ENCODE measurements at regions not wholly inside any gene's neighbourhood (a gene's known extent, or its start where the extent isn't known, plus 50 kb on each side); places are given as distances from the start of the nearest gene placed in this dataset.

DNA sequence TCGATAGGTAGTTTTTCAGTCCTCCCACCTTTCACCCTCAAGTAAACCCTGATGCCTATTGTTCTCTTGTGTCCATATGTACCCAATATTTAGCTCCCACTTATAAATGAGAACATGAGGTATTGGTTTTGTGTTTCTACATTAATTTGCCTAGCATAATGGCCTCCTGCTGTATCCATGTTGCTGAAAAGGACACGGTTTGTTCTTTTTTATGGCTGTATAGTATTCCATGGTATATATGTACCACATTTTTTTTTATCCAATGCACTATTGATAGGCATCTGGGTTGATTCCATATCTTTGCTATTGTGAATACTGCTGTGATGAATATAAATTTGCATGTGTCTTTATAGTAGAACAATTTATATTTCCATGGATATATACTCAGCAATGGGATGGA is 199.2 kb downstream of the RAB28 start:
- TF ChIP-seq, protein P1, sequence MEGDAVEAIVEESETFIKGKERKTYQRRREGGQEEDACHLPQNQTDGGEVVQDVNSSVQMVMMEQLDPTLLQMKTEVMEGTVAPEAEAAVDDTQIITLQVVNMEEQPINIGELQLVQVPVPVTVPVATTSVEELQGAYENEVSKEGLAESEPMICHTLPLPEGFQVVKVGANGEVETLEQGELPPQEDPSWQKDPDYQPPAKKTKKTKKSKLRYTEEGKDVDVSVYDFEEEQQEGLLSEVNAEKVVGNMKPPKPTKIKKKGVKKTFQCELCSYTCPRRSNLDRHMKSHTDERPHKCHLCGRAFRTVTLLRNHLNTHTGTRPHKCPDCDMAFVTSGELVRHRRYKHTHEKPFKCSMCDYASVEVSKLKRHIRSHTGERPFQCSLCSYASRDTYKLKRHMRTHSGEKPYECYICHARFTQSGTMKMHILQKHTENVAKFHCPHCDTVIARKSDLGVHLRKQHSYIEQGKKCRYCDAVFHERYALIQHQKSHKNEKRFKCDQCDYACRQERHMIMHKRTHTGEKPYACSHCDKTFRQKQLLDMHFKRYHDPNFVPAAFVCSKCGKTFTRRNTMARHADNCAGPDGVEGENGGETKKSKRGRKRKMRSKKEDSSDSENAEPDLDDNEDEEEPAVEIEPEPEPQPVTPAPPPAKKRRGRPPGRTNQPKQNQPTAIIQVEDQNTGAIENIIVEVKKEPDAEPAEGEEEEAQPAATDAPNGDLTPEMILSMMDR (IDR thresholded peaks at IDR 0.05; ENCODE audit: borderline replicate concordance, control extremely low read depth, extremely low read depth, insufficient read depth, missing control alignments): no peak
- no peak for DNase-seq (ENCODE audit: low spot score)
- in situ Hi-C loops (cut with MboI; ENCODE audit: low sequenced_read_pairs, unreplicated experiment): no loop called here

- in situ Hi-C loops (cut with MboI; ENCODE audit: low sequenced_read_pairs, unreplicated experiment): no loop called here
- no peak for DNase-seq (ENCODE audit: low spot score)
- TF ChIP-seq, protein P1 (IDR thresholded peaks at IDR 0.05; ENCODE audit: borderline replicate concordance, control extremely low read depth, extremely low read depth, insufficient read depth, missing control alignments): no peak
These were observed 207.8 kb downstream of the RAB28 start for GRCh38 chr4:13276357-13276756.

DNA sequence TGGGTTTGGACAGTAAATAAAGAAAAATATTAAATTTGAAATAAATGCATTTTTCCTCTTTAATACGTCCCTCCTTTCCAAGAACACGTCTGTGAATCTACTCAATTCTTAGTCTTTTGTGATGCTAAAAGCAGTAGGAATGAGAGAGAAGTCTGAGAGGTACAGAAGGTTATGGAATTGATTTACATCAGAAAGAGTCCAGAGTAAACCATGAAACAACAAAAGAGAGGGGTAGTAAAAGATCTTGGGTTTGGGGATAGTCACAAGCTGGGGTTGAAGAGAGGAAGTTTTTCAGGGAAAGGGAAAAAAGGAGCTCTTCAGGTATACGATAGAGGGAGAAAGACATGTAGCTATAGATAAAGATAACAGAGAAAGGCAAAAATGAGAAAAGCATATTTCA is 215.4 kb downstream of the RAB28 start:
- TF ChIP-seq, protein P1 (IDR thresholded peaks at IDR 0.05; ENCODE audit: borderline replicate concordance, control extremely low read depth, extremely low read depth, insufficient read depth, missing control alignments): no peak
- in situ Hi-C loops (cut with MboI; ENCODE audit: low sequenced_read_pairs, unreplicated experiment): no loop called here
- no peak for DNase-seq (ENCODE audit: low spot score)

GRCh38 chr4:13268165-13268564 is 216.0 kb downstream of the RAB28 start:
- no peak for DNase-seq (ENCODE audit: low spot score)

DNA sequence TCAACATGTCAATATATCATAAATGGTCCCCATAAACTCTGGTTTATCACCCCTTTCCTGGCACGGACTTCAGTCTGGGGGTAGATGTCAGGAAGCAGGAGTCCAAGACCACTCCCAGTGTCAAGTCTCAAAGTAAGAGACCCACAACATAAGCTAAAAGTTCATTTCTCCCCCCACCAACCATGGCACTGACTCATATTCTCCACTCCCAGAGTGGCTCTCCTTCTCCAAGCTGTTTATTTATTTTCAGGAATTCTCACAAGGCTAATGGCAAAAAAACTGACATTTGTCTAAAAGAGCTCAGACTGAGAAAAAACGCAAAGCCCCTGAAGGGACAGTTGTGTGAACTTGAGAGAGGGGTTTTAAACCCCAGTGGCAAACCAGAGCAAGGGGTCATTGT is 217.0 kb downstream of the RAB28 start:
- no peak for DNase-seq (ENCODE audit: low spot score)
- in situ Hi-C loops (cut with MboI; ENCODE audit: low sequenced_read_pairs, unreplicated experiment): no loop called here
- TF ChIP-seq, protein P1 (IDR thresholded peaks at IDR 0.05; ENCODE audit: borderline replicate concordance, control extremely low read depth, extremely low read depth, insufficient read depth, missing control alignments): no peak

More at GRCh38 chr4:13268165-13268564, 216.0 kb downstream of the RAB28 start:
- in situ Hi-C loops (cut with MboI; ENCODE audit: low sequenced_read_pairs, unreplicated experiment): no loop called here
- TF ChIP-seq, protein P1 (IDR thresholded peaks at IDR 0.05; ENCODE audit: borderline replicate concordance, control extremely low read depth, extremely low read depth, insufficient read depth, missing control alignments): no peak

DNA sequence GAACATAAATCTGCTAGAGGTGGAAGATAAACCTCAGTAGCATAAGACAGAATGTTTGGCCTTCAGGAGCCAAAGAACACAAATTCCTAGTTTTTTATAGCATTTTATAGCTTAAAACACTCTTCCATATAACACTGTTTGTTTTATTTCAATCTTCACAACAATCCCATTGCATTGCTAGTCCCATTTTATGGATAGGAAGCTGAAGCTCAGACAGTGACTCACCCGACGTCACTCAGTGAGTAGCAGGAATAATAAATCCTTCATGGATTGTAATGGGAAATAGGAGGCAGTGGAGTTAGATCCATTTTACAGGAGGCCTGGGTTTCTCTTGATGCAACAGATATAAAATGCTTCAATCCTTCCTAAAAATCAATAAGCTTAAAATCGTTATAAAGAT is 217.5 kb downstream of the RAB28 start:
- TF ChIP-seq, protein P1 (IDR thresholded peaks at IDR 0.05; ENCODE audit: borderline replicate concordance, control extremely low read depth, extremely low read depth, insufficient read depth, missing control alignments): no peak
- no peak for DNase-seq (ENCODE audit: low spot score)
- in situ Hi-C loops (cut with MboI; ENCODE audit: low sequenced_read_pairs, unreplicated experiment): no loop called here

Measured in GM13976 (cell line).